H9 (cell line): ENCODE measurements at regions not wholly inside any gene's neighbourhood (a gene's known extent, or its start where the extent isn't known, plus 50 kb on each side); places are given as distances from the start of the nearest gene placed in this dataset.

Experiments
- DNase-seq: peaks from one replicate; pipeline ENCODE4 v3.0.0-alpha.2; 2017
- H2AFZ ChIP-seq: one replicate; pipeline ENCODE4 v1.6.1; 2013; ENCODE audit warnings: mild to moderate bottlenecking, low read length, control low read depth, moderate library complexity
- H2AK5ac ChIP-seq: 2 replicates; pipeline ENCODE4 v1.6.1; 2013; ENCODE audit warnings: low read length, control low read depth, mixed read lengths; ENCODE audit not compliant: insufficient read length
- H2BK120ac ChIP-seq: one replicate; pipeline ENCODE4 v1.6.1; 2013; ENCODE audit warnings: low read depth, mild to moderate bottlenecking, low read length, control low read depth, inconsistent platforms; ENCODE audit not compliant: poor library complexity, severe bottlenecking
- H2BK12ac ChIP-seq: 2 replicates; pipeline ENCODE4 v1.6.1; 2013; ENCODE audit warnings: low read length, control low read depth, mixed read lengths, low read depth; ENCODE audit not compliant: insufficient read length
- H2BK15ac ChIP-seq: 2 replicates; pipeline ENCODE4 v1.6.1; 2013; ENCODE audit warnings: low read depth, low read length, control low read depth
- H2BK20ac ChIP-seq: one replicate; pipeline ENCODE4 v1.6.1; 2013; ENCODE audit warnings: low read depth, mild to moderate bottlenecking, low read length, control low read depth, inconsistent platforms; ENCODE audit not compliant: poor library complexity, severe bottlenecking
- H2BK5ac ChIP-seq: 2 replicates; pipeline ENCODE4 v1.6.1; 2013; ENCODE audit warnings: low read length, control low read depth, mixed read lengths; ENCODE audit not compliant: insufficient read length
- H3K14ac ChIP-seq: 2 replicates; pipeline ENCODE4 v1.6.1; 2013; ENCODE audit warnings: low read length, control low read depth; ENCODE audit not compliant: insufficient read depth
- H3K18ac ChIP-seq: 2 replicates; pipeline ENCODE4 v1.6.1; 2013; ENCODE audit warnings: low read depth, mild to moderate bottlenecking, mixed read lengths, low read length, control low read depth; ENCODE audit not compliant: insufficient read length
- H3K23ac ChIP-seq: 2 replicates; pipeline ENCODE4 v1.6.1; 2013; ENCODE audit warnings: low read length, control low read depth, mixed read lengths, low read depth; ENCODE audit not compliant: insufficient read length
- H3K23me2 ChIP-seq: 2 replicates; pipeline ENCODE4 v1.6.1; 2013; ENCODE audit warnings: low read depth, mild to moderate bottlenecking, mixed read lengths, low read length, control low read depth; ENCODE audit not compliant: insufficient read length, poor library complexity, severe bottlenecking
- H3K27ac ChIP-seq: 2 replicates; pipeline ENCODE4 v1.5.1; 2013; ENCODE audit warnings: low read length, control low read depth, mixed read lengths, low read depth; ENCODE audit not compliant: insufficient read length
- H3K27me3 ChIP-seq: 2 replicates; pipeline ENCODE4 v1.6.1; 2013; ENCODE audit warnings: low read length, control low read depth, inconsistent platforms; ENCODE audit not compliant: insufficient read depth
- H3K4ac ChIP-seq: 2 replicates; pipeline ENCODE4 v1.6.1; 2013; ENCODE audit warnings: low read depth, mild to moderate bottlenecking, control low read depth, inconsistent platforms, low read length, moderate library complexity
- H3K4me1 ChIP-seq: 2 replicates; pipeline ENCODE4 v1.6.1; 2013; ENCODE audit warnings: low read length, control low read depth, inconsistent platforms; ENCODE audit not compliant: insufficient read depth
- H3K4me2 ChIP-seq: 2 replicates; pipeline ENCODE4 v1.6.1; 2013; ENCODE audit warnings: low read length, control low read depth, mixed read lengths; ENCODE audit not compliant: insufficient read length, insufficient read depth
- H3K56ac ChIP-seq: 2 replicates; pipeline ENCODE4 v1.6.1; 2013; ENCODE audit warnings: low read depth, mild to moderate bottlenecking, mixed read lengths, low read length, control low read depth; ENCODE audit not compliant: insufficient read length
- H3K79me1 ChIP-seq: 2 replicates; pipeline ENCODE4 v1.6.1; 2013; ENCODE audit warnings: low read depth, mild to moderate bottlenecking, moderate library complexity, low read length, control low read depth, inconsistent platforms; ENCODE audit not compliant: insufficient read depth, poor library complexity, severe bottlenecking
- H3K79me2 ChIP-seq: 2 replicates; pipeline ENCODE4 v1.6.1; 2013; ENCODE audit warnings: low read length, control low read depth, inconsistent platforms; ENCODE audit not compliant: insufficient read depth
- H3K9ac ChIP-seq: 2 replicates; pipeline ENCODE4 v1.6.1; 2013; ENCODE audit warnings: low read length, control low read depth, mixed read lengths; ENCODE audit not compliant: insufficient read length; ENCODE audit errors: extremely low read depth
- H3K9me3 ChIP-seq: one replicate; pipeline ENCODE4 v1.6.1; 2013; ENCODE audit warnings: low read depth, low read length, inconsistent platforms; ENCODE audit not compliant: control insufficient read depth
- H3T11ph ChIP-seq: one replicate; pipeline ENCODE4 v1.6.1; 2013; ENCODE audit warnings: mild to moderate bottlenecking, low read length, control low read depth, inconsistent platforms
- H4K20me1 ChIP-seq: one replicate; pipeline ENCODE4 v1.6.1; 2013; ENCODE audit not compliant: control insufficient read depth, insufficient read length, insufficient read depth
- H4K5ac ChIP-seq: 2 replicates; pipeline ENCODE4 v1.6.1; 2013; ENCODE audit warnings: low read depth, mild to moderate bottlenecking, mixed read lengths, low read length, control low read depth; ENCODE audit not compliant: insufficient read length
- H4K8ac ChIP-seq: replicated peaks from 2 replicates; pipeline ENCODE4 v1.6.1; 2013; ENCODE audit warnings: low read length, control low read depth, mixed read lengths, low read depth; ENCODE audit not compliant: insufficient read length
- H4K91ac ChIP-seq: 2 replicates; pipeline ENCODE4 v1.6.1; 2013; ENCODE audit warnings: low read depth, mild to moderate bottlenecking, moderate library complexity, mixed read lengths, low read length, control low read depth; ENCODE audit not compliant: insufficient read length
- H3K27ac Mint-ChIP-seq, 3 experiments: 2 replicates in 2 of 3; 3 replicates in 1 of 3; pipeline ENCODE4 v1.8.0; 2020 to 2021; ENCODE audit warnings: mixed read lengths in 3 of 3, mild to moderate bottlenecking in 1 of 3, moderate library complexity in 1 of 3
- H3K27me3 Mint-ChIP-seq: 2 replicates; pipeline ENCODE4 v1.8.0; 2021; ENCODE audit warnings: low read depth, mild to moderate bottlenecking, moderate library complexity, mixed read lengths
- H3K36me3 Mint-ChIP-seq, 3 experiments: 2 replicates in 2 of 3; 3 replicates in 1 of 3; pipeline ENCODE4 v1.8.0; 2020 to 2021; ENCODE audit warnings: low read depth in 3 of 3, mixed read lengths in 3 of 3; ENCODE audit not compliant: insufficient read depth in 1 of 3
- H3K4me1 Mint-ChIP-seq, 2 experiments: 2 replicates each; pipeline ENCODE4 v1.8.0; 2020; ENCODE audit warnings: mixed read lengths in 2 of 2
- H3K4me3 Mint-ChIP-seq, 2 experiments: 2 replicates in 1 of 2; 3 replicates in 1 of 2; pipeline ENCODE4 v1.8.0; 2020 to 2021; ENCODE audit warnings: mild to moderate bottlenecking in 2 of 2, mixed read lengths in 2 of 2, moderate library complexity in 1 of 2
- H3K9me3 Mint-ChIP-seq, 2 experiments: 2 replicates in 1 of 2; 3 replicates in 1 of 2; pipeline ENCODE4 v1.8.0; 2020; ENCODE audit warnings: mild to moderate bottlenecking in 2 of 2, mixed read lengths in 2 of 2, moderate library complexity in 1 of 2
- WGBS: extraction: QIAGEN DNeasy Blood & Tissue Kit; methylation state at CpG from one replicate; pipeline ENCODE4 v1.1.7; 2013; ENCODE audit warnings: missing lambda C conversion rate, low lambda C conversion rate, mixed read lengths; ENCODE audit not compliant: insufficient read length; ENCODE audit errors: extremely low coverage; 5-methylcytosine and 5-hydroxymethylcytosine counted together
- TF ChIP-seq, protein P1 (sequence below): fragments of 200-600 bp; sonication (generic); conservative IDR thresholded peaks from 3 replicates; pipeline ENCODE4 v1.8.0; 2021; ENCODE audit warnings: antibody characterized with exemption, mild to moderate bottlenecking

DNA sequence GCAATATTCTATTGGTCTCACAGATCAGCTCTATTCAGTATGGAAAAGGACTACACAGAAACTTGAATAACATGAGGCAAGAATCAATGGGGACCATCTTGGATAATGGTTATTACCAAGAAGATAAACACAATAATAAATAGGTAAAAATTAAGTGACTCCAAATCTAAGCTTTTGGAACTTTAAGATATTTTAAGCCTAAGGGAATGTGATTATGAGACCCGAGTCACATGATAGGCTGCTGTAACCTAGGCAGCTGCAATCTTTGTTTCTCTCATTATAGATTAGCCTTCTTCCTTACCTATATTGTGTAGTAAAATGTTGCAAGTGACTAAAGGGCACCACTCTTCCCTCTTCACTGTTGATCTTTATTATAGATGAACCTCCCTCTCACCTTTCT is 121.9 kb downstream of the SYT10 start:
- Histone ChIP-seq H3K79me2 (no peaks in the 10 kb centered on the region), H3K23me2 (no peaks in the 10 kb centered on the region), H3K27me3 (no peaks in the 10 kb centered on the region), H2BK12ac (no peak overlapping the region), H3K14ac (no peak overlapping the region), H3K4ac (no peak overlapping the region), H3K18ac (no peak overlapping the region), H3K4me1 (no peaks in the 10 kb centered on the region), H3T11ph (no peak overlapping the region), H2BK20ac (no peak overlapping the region), H3K4me2 (no peak overlapping the region), H2BK5ac (no peak overlapping the region), H3K9me3 (no peaks in the 10 kb centered on the region), H3K79me1 (no peaks in the 10 kb centered on the region), H2BK120ac (no peak overlapping the region), H2BK15ac (no peak overlapping the region), H3K9ac (no peak overlapping the region), H3K56ac (no peak overlapping the region), H4K8ac (no peak overlapping the region), H3K23ac (no peak overlapping the region), H4K20me1 (no peaks in the 10 kb centered on the region), H3K27ac (no peak overlapping the region), H4K91ac (no peak overlapping the region), H4K5ac (no peak overlapping the region), H2AK5ac (no peak overlapping the region), H2AFZ (no peak overlapping the region)
- no peaks in the 10 kb centered on the region for H3K27me3 Mint-ChIP-seq
- no peaks in the 10 kb centered on the region for H3K36me3 Mint-ChIP-seq
- peaks cover 3% of the 10 kb centered on the region in 2 experiments; a peak in 2 of 4 replicates for H3K4me1 Mint-ChIP-seq
- TF ChIP-seq, protein P1, sequence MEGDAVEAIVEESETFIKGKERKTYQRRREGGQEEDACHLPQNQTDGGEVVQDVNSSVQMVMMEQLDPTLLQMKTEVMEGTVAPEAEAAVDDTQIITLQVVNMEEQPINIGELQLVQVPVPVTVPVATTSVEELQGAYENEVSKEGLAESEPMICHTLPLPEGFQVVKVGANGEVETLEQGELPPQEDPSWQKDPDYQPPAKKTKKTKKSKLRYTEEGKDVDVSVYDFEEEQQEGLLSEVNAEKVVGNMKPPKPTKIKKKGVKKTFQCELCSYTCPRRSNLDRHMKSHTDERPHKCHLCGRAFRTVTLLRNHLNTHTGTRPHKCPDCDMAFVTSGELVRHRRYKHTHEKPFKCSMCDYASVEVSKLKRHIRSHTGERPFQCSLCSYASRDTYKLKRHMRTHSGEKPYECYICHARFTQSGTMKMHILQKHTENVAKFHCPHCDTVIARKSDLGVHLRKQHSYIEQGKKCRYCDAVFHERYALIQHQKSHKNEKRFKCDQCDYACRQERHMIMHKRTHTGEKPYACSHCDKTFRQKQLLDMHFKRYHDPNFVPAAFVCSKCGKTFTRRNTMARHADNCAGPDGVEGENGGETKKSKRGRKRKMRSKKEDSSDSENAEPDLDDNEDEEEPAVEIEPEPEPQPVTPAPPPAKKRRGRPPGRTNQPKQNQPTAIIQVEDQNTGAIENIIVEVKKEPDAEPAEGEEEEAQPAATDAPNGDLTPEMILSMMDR: no peak
- WGBS: no CpG with 5 or more reads among the region's 1 CpG
- H3K4me3 Mint-ChIP-seq: no peak overlapping the region
- no peak overlapping the region for H3K27ac Mint-ChIP-seq
- no peak for DNase-seq
- H3K9me3 Mint-ChIP-seq: peaks cover 0 to 5% of the 10 kb centered on the region in 2 experiments; a peak in 3 of 5 replicates
